Glomerular endothelial cell (primary cell): ENCODE measurements at regions not wholly inside any gene's neighbourhood (a gene's known extent, or its start where the extent isn't known, plus 50 kb on each side); places are given as distances from the start of the nearest gene placed in this dataset.

Source experiments
- DNase-seq: peaks from one replicate; pipeline ENCODE4 v3.0.0-alpha.2; 2011; ENCODE audit warnings: low read depth, low spot score; ENCODE audit errors: extremely low read depth

DNA sequence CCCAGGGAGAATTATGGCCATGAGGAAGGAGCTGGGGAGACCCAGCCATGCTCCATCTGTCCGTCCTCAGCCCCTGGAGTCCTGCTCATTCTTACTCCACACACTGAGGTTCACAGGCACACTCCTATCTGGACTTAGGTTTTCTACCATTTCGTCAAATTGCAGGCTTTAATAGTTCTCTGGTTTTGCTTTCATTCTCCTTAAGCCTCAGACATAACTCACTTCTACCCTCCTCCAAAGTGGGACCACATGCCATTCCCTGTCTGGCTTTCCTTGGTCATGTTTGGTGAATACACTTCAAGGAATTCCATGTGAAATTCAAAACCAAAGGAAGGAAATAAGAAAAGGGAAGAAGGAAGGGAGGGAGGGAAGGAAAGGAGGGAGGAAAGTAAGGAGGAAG lies 115.7 kb downstream of the CMPK2 start:
- DNase-seq = no peak

DNA sequence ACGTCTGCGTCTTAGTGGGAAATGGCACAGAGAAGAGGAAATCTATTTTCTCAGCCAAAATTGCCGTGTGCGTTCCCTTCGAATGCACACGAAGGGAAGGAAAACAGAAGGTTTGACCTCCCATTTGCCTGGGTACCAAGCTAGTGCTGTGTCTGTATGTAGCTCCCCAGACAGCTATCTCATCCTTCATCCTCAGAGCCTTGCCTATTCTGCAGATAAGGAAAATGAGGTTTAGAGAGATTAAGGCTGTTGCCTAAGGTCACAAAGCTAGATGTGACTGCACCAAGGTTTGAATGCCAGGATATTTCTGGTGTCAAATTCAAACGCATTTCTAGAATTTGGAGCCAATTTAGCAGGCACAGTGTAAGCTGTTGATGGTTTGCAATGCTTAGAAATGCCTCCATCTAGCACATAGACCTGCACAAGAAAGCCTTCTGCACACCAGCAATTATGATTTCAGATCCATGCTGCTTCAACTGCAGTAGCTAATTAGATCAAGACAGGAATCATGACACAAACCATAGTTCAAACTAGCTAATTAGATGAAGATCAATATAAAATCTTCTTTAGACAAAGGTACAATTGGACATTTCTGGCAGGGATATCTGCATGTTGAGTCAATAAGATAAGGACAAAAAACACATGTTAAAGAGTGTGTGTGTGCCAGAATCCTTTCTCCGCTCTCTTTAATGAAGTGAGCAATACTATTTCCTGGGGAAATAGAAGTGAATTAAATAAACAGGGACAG lies 115.1 kb downstream of the CMPK2 start:
- DNase-seq = no peak

DNA sequence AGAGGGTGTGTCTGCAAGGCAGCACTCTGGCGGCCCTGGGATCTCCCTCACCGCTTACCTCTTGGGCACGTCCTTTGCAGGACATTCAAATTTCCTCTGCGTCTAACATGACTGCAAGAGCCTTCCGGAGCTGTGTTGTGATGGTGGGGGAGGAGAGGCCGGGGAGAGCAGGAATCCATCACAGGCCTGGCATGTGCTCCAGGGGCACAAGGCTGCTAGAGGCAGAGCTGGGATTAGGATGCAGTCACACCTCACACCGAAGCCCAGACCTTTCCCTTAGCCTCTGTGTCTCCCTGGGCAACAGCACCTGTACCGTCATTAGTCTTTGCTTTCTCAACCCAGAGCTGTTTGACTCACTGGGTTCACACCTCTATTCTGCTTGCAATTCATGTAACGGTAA lies 111.3 kb downstream of the CMPK2 start:
- no peak for DNase-seq

DNA sequence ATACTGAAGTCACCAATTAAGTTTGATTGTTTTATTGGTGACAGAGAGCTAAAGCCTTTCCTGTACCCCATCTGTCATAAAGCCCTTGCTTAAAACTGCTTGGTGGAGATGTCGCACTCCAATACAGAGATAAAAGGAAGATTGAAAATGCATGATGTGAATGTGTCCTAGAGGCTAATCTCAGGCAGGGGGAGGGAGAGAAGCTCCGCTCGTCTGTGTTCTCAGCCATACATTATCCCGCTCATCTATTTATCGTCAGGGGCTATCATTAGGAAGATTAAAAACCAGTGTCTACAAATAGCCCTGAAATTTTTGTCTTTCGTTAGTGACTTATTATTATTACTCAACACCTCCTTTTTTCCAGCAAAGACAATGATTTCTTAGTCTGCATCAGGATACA lies 110.3 kb downstream of the CMPK2 start:
- no peak for DNase-seq

DNA sequence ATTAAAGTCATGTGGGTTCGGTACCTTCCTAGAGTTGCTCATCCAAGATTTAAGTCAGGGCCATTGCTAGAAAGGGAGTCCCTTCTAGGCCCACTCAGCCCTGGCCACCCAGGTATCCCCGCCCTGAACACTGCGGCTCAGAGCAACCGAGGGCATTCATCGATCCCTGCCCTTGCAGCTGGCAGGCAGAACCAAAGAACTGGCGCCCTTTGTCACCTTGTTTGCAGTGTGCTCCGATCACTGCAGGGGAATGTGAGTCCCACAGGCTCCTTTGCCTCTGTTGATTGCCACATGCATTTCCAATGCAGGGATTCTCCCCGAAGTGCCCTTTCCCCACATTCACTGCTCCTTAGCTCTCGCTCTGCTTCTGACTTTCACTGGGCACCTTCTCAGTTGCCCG lies 108.5 kb downstream of the CMPK2 start:
- DNase-seq = no peak

DNA sequence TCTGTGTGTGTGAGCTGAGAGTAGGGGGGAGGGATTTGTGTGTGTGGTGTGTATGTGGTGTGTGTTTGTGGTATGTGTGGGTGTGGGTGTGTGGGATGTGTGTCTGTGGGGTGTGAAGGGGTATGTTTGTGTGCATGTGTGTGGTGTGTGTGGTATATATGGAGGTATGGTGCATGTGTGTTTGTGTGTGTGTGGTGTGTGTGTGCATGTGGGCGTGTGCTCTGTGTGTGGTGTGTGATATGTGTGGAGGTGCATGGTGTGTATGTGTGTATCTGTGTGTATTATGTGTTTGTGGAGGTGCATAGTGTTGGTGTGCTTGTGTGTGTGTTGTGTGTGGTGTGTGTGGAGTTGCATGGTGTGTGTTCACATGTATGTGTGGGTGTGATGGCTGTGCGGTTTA lies 106.0 kb downstream of the CMPK2 start:
- DNase-seq = no peak

DNA sequence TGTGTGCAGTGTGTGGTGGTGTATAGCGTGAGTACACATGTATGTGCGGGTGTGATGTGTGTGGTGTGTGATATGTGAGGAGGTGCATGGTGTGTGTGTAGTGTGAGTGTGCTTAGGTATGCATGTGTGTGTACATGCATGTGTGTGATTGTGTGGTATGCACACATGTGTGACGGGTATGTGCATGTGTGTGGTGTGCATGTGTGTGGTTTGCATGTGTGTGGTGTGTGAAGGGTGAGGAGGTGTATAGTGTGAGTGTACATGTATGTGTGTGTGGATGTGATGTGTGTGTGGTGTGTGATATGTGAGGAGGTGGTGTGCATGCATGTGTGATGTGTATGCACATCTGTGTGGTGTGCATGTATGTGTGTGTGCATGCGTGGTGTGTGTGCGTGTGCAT lies 105.6 kb downstream of the CMPK2 start:
- no peak for DNase-seq

DNA sequence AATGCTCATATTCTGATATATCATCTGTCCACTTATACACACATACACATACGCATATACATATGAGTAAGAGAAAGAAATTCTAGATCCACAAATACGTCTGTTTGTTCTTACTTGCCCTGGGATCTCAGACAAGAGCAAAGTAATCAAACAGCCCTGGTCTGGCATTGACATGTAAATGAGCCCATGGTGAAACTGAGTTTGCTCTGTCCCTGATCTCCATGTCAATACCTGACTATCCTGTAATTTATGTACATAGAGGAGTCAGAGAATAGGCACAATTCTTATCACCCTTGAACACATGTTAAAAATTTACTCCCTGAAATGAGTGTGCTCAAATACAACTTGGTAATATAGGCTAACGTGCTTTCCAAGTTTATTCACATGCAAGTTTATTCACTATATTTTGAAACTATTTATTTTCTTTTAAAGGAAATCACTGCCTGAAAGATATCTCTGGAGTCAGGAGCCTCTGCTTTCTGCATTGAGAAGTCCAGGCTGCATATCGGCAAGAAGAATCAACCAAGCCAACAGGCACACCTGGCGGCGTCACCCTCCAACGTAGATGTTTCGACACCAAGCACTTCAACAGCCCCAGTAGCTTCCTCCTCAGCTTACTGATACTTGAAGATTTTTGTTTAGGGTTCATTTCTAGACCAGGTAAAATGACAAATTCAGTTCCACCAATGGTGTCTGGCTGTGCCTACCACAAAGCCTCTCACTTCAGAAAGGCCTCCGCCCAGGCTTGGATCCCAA lies 100.6 kb downstream of the CMPK2 start:
- no peak for DNase-seq

DNA sequence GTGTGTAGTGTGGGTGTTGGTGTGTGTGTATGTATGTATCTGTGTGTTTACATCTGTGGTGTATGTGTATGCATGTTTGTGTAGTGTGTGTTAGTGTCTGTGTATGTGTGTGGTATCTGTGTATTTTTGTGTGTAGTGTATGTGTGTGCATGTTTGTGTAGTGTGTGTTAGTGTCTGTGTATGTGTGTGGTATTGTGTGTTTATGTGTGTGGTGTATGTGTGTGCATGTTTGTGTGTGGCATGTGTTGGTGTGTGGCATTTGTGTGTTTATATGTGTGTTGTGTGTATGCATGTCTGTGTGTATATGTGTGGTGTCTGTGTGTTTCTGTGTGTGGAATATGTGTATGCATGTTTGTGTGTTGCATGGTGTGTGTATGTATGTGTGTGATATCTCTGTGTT lies 96.4 kb downstream of the CMPK2 start:
- DNase-seq = no peak

DNA sequence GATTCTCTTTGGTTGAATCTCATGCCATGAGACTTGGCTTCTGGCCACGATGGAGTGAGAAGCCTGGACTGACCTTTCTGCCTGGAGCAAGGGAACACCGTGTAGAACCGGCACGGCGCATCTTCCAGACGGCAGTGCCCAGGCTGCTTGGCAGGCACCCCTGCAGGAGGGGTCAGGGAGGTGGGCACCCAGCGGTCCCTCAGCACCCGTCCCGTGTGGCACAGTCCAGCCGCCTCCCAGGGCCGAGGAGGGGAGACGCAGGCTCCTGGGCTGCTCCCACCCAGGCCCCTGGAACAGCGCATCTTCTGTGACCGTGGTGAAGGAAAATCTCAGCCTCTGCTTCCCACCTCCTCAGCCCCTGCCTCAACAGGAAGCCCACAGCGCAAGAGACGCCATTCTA lies 95.7 kb downstream of the CMPK2 start:
- DNase-seq = no peak

DNA sequence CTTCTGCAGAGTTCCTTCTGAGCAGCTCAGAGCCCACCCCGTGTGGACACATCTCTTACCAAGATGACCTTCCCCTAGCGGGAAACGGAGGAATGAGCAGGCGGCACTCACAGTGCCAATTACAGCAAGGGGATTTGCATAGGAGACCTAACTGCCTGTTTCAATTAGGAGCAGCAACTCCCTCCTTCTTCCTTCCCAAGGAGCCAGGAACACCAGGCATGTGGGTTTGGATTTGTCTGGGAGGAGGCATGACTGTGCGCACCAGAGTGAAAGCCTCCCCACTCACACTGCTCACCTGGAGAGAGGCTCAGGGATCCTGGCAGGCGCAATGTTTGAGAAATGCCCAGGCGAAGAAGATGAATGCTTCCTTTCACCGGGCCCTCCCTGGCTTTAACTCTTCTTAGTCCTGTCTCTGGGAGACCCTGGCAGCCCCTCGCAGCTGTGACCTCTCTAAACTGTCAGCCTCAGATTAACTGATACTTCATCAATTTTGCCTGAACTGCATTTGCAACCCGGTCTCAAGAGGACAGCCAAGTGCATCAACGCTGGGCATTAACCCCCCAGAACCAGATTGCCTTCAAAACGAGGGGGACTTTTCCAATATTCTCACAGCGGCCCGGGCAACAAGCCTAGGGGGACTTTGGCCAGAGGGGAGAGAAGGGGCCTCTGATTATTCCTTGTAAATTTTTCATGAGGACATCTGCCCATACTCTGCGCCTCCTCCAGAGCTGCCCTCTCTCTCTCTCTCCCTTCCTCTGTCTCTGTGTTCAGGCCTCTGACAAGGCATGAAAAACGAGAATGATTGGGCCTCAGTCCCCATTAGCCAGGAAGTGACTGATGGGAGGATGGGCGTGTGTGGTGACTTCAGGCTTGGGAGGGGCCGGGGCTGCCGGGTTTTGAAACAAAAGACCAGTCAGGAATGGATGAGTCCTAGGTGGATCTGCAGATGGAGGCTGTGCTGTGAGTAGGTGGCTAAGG lies 93.8 kb downstream of the CMPK2 start:
- DNase-seq = no peak

DNA sequence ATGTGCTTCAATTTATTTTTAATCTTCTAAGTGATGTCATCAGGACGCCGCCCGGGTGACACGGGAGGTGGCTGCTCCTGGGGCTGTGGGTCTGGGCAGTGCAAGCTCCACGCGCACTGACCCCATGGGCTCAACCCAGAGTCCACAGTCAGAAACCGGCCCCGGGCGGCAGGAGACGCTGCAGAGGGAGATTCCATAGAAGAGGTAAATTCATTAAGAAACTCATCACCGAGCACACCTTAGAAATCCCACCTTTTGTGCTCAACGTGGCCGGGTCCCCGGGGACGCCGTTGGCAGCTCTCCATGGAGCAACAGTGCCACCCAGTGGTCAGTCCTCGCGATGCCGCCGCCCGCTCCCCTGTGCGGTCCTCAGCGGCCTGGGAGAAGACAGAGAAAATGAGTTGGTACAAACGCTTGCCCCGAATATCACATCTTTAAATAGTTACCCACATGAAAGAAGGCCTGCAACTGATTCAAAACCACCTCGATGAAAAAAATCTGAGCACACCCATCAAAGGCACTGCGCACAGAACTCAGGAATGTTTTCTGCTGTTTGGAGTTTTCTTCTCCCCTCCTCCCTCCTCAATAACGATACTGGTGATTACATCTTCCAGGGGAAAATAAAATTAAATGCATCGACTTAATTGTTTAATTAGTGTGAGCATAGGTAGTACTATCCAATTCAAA lies 92.6 kb downstream of the CMPK2 start:
- DNase-seq = no peak

DNA sequence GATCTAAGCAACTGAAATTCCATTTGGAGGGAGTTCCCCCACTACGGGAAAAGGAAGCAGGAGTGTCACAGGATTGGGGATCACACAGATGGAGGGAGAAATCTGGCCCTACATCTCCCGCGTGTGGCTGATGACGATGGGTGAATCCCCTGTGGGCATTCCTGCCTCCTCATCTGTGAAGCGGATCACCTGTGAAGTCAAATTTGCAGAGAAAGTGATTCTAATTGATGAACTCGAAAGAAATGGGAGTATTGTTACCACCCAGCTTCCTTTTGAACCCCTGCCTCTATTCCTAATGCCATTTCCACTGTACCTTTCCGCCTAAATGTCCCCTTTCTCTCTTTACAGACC lies 92.0 kb downstream of the CMPK2 start:
- no peak for DNase-seq

DNA sequence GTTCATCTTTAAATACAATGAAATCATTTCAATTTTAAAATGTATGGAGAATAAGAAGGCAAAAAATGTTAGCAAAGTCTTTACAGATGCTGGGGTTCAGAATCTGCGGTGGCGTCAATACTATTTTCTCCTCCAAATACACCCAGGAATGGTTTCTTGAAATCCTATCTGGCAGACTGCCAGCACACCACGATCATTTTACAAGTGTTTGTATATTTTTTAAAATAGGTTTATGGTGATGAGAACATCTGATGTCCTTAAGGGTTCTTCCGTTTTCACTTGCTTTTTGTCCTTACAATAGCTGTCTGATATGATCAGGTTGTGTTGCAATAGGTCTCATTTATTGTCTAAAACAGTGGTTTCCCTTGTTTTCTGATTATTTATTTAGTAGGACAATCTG lies 89.6 kb downstream of the CMPK2 start:
- no peak for DNase-seq

DNA sequence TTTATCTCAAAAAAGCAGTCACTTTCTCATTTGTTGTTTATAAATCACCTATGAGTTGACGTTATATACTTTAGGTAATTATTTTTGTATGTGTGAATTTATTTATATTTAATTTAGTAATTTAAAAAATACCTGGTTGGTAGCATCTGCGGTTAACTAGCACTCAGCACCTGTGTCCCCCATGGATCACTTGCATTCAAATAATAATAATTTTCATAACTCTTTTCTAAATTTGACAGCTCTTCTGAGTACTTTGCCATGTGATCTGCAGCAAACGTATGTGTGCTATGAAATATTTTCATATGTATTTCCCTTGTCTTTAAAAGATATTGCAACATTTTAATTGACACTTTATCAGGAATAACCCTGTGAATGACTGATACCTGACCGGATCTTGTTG lies 88.1 kb downstream of the CMPK2 start:
- no peak for DNase-seq

DNA sequence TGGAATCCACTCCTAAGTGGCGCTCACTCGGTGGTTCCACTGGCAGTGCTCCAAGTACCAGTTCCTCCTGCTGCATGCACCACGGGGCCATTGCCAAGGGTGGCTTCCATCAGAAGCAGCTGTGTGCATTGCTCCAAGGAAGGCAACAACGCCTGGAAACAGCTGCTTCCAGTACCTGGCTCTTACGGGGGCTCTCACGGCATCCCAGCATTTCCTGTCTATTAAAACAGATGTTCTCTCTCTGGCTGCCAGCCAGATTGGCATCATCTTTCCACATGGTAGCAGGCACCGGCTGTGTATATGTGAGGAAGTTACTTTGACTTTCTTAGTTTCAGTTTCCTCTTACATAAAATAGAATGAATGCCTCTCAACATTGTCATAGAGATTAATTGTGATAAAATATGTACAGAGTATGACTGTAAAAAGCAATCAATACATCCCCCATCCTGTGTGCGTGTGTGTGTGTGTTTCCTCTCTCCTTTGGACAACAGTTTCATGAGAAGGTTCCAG lies 84.9 kb downstream of the CMPK2 start:
- peak; percentile 96 for DNase-seq

DNA sequence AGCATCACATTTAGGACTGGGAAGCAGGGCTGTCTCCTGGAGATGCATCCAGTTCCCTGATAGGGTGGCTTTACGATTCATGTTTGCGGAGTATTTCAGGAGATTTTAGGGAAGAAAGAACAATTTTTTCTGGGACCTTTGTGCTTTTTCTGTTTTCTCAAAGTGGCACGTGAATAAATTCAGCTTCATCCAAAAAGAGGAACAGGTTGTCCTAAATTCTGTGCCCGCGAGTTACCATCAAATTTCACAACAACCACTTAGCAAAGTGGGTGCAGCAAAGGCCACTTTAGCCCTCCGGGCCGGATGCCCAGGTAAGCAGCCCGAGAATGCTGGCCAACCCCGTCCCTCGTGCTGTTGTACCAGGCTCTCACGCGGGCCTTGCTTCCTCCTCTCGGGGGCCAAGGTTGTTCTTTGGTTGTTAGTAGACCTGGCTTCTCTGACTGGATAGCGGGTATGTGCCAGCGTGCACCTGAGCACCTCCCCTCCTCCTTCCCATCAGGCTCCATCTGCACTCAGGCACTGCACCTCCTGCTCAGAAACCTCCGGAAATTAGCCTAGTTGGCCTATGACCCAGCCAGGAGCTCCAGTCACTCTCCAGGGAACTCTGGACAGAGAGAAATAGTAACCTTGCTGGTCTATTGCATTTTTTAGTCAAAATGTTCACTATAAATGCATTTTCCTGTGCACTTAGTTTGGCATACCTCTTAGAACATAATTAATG lies 83.0 kb downstream of the CMPK2 start:
- DNase-seq = no peak

DNA sequence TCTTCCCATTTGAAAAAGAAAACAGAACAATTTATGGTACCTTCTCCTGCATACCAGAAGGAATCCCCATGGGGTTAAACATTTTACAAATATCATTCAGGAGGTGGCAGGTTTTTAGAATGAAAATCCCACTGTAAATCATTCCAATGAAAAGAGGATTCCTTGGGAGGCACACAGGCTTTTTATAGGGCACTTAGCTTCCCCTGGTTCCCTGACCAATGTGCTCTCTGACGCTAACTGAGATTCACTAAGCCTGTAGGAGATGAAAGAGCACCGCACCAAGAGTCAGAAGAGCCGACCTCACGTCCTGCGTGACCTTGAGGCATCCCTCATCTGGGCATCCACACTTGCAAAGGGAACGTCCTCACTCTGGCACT lies 82.5 kb downstream of the CMPK2 start:
- DNase-seq = no peak

DNA sequence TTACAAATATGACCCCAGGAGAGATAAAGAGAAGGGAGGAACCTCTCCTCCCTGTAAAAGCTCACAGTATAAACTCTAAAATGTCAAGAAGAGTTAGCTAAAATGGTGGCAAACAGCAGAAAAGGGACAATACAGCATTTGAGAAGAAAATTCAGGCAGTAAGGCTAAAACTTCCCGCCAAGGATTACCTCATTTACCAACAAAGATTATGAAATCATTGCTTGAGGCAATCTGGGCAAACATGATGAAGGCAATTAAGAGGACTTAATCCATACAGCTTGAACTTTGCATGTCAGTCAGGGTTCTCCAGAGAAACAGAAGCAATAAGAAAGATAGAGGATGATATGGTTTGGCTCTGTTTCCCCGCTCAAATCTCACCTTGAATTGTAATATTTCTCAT lies 81.4 kb downstream of the CMPK2 start:
- no peak for DNase-seq

DNA sequence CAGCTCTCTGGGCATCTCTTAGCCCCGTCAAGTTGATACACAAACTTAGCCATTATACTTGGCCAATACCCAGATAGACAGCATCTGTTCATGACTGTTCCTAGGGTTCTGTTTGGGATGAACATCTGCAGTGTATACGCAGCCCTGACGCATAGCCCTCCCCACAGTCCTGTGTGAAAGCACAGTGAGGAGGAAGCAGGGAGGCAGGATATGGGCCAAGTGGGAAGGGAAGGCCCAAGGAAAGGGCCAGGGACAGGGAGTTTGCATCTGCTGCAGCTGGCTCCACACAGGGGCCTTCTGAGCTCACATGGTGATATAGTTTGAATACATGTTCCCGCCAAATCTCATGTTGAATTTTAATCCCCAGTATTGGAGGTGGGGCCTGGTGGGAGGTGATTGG lies 80.2 kb downstream of the CMPK2 start:
- DNase-seq = no peak
